ENCODE measurements at regions not wholly inside any gene's neighbourhood (a gene's known extent, or its start where the extent isn't known, plus 50 kb on each side); places are given as distances from the start of the nearest gene placed in this dataset.

DNA sequence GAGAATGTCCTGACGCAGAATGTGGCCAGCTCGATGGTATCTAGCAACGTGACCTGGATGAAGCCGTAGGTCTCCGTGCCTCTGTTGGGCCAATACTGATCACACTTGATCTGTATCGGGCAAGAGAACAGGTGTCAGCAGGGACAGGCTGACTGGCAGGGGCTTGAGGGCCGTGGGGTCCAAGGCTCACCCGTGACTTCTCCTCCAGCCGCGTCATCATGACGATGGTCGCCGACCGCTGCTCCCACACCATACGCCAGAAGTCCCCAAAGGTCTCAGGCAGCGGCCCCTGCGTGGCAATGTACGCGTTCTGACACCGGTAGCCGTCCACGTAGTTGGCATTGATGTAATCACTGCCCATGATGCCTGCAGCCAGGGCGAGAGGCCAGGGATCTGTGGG lies 126.2 kb downstream of the PTPRS start:
- no peak overlapping the region for H3K4me2 ChIP-seq (ENCODE audit: low read length)
- no peak overlapping the region for H3K9ac ChIP-seq (ENCODE audit: low read length)
- TF ChIP-seq, protein P1, sequence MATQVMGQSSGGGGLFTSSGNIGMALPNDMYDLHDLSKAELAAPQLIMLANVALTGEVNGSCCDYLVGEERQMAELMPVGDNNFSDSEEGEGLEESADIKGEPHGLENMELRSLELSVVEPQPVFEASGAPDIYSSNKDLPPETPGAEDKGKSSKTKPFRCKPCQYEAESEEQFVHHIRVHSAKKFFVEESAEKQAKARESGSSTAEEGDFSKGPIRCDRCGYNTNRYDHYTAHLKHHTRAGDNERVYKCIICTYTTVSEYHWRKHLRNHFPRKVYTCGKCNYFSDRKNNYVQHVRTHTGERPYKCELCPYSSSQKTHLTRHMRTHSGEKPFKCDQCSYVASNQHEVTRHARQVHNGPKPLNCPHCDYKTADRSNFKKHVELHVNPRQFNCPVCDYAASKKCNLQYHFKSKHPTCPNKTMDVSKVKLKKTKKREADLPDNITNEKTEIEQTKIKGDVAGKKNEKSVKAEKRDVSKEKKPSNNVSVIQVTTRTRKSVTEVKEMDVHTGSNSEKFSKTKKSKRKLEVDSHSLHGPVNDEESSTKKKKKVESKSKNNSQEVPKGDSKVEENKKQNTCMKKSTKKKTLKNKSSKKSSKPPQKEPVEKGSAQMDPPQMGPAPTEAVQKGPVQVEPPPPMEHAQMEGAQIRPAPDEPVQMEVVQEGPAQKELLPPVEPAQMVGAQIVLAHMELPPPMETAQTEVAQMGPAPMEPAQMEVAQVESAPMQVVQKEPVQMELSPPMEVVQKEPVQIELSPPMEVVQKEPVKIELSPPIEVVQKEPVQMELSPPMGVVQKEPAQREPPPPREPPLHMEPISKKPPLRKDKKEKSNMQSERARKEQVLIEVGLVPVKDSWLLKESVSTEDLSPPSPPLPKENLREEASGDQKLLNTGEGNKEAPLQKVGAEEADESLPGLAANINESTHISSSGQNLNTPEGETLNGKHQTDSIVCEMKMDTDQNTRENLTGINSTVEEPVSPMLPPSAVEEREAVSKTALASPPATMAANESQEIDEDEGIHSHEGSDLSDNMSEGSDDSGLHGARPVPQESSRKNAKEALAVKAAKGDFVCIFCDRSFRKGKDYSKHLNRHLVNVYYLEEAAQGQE (IDR thresholded peaks at IDR 0.05; ENCODE audit: borderline replicate concordance), result no peak
- TF ChIP-seq, protein P2, sequence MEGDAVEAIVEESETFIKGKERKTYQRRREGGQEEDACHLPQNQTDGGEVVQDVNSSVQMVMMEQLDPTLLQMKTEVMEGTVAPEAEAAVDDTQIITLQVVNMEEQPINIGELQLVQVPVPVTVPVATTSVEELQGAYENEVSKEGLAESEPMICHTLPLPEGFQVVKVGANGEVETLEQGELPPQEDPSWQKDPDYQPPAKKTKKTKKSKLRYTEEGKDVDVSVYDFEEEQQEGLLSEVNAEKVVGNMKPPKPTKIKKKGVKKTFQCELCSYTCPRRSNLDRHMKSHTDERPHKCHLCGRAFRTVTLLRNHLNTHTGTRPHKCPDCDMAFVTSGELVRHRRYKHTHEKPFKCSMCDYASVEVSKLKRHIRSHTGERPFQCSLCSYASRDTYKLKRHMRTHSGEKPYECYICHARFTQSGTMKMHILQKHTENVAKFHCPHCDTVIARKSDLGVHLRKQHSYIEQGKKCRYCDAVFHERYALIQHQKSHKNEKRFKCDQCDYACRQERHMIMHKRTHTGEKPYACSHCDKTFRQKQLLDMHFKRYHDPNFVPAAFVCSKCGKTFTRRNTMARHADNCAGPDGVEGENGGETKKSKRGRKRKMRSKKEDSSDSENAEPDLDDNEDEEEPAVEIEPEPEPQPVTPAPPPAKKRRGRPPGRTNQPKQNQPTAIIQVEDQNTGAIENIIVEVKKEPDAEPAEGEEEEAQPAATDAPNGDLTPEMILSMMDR (IDR thresholded peaks at IDR 0.05; ENCODE audit: poor library complexity, severe bottlenecking), result no peak
- TF ChIP-seq TAF1 (IDR thresholded peaks at IDR 0.05; ENCODE audit: low read depth) (no peak), POLR2AphosphoS5 (IDR thresholded peaks at IDR 0.05) (no peak), EZH2 (IDR thresholded peaks at IDR 0.05; ENCODE audit: borderline replicate concordance, insufficient read depth, low read length, poor library complexity, severe bottlenecking) (no peak), SMC3 (conservative IDR thresholded peaks at IDR 0.05; ENCODE audit: poor library complexity) (no peak), RAD21 (conservative IDR thresholded peaks at IDR 0.05) (no peak), MXI1 (conservative IDR thresholded peaks at IDR 0.05; ENCODE audit: poor library complexity, severe bottlenecking) (no peak), EP300 (conservative IDR thresholded peaks at IDR 0.05; ENCODE audit: poor library complexity, severe bottlenecking) (no peak)
- H3K27ac ChIP-seq (ENCODE audit: low read length), result no peak overlapping the region
- no peaks in the 10 kb centered on the region for H3K9me2 ChIP-seq (ENCODE audit: insufficient read depth, low read length)
- H3K27me3 ChIP-seq (ENCODE audit: insufficient read depth, low read depth, low read length), result no peaks in the 10 kb centered on the region
- H4K20me1 ChIP-seq (ENCODE audit: insufficient read depth), result no peaks in the 10 kb centered on the region
- H3K36me3 ChIP-seq (ENCODE audit: insufficient read depth, low read length), result peaks cover 71% of the 10 kb centered on the region
- H3K9me3 ChIP-seq (ENCODE audit: low read length), result no peaks in the 10 kb centered on the region
- no peak overlapping the region for H3K4me3 ChIP-seq (ENCODE audit: low read length)
- H3K79me2 ChIP-seq (replicated peaks; ENCODE audit: insufficient read depth, low read length), result no peaks in the 10 kb centered on the region
- H2AFZ ChIP-seq (ENCODE audit: low read depth, low read length), result no peak overlapping the region
- no peaks in the 10 kb centered on the region for H3F3A ChIP-seq (ENCODE audit: insufficient read depth, low read length, poor library complexity, severe bottlenecking)

DNA sequence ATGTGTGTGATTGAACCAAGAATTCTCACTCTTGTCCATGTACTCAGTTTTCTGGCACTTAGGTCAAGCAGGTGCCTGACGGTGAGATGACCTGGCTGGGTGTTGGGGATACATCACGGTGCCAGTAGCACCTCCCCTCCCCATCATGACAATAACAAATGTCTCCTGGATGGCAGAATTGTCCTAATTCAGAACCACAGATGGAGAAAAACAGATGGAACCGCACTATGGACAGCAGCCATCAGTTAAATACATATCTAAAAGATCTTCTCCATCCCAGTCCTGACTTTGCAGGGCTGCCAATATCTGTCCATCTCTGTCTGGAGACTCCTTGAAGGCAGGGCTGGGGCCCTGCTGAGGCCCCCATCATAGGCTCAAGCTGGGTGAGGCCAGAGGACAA lies 126.9 kb downstream of the PTPRS start:
- Histone ChIP-seq H2AFZ (ENCODE audit: low read depth, low read length) (no peak overlapping the region), H3K9ac (ENCODE audit: low read length) (no peak overlapping the region), H3K27ac (ENCODE audit: low read length) (no peak overlapping the region), H3K4me3 (ENCODE audit: low read length) (no peak overlapping the region), H3K9me3 (ENCODE audit: low read length) (no peaks in the 10 kb centered on the region), H3K9me2 (ENCODE audit: insufficient read depth, low read length) (no peaks in the 10 kb centered on the region), H3K4me2 (ENCODE audit: low read length) (no peak overlapping the region), H4K20me1 (ENCODE audit: insufficient read depth) (no peaks in the 10 kb centered on the region), H3K79me2 (replicated peaks; ENCODE audit: insufficient read depth, low read length) (no peaks in the 10 kb centered on the region), H3K27me3 (ENCODE audit: insufficient read depth, low read depth, low read length) (no peaks in the 10 kb centered on the region), H3K36me3 (ENCODE audit: insufficient read depth, low read length) (peaks cover 64% of the 10 kb centered on the region), H3F3A (ENCODE audit: insufficient read depth, low read length, poor library complexity, severe bottlenecking) (no peaks in the 10 kb centered on the region)
- TF ChIP-seq, protein P2 (IDR thresholded peaks at IDR 0.05; ENCODE audit: poor library complexity, severe bottlenecking), result no peak
- TF ChIP-seq POLR2AphosphoS5 (IDR thresholded peaks at IDR 0.05) (no peak), RAD21 (conservative IDR thresholded peaks at IDR 0.05) (no peak), SMC3 (conservative IDR thresholded peaks at IDR 0.05; ENCODE audit: poor library complexity) (no peak), EP300 (conservative IDR thresholded peaks at IDR 0.05; ENCODE audit: poor library complexity, severe bottlenecking) (no peak), MXI1 (conservative IDR thresholded peaks at IDR 0.05; ENCODE audit: poor library complexity, severe bottlenecking) (no peak), EZH2 (IDR thresholded peaks at IDR 0.05; ENCODE audit: borderline replicate concordance, insufficient read depth, low read length, poor library complexity, severe bottlenecking) (no peak)
- TF ChIP-seq, protein P1 (IDR thresholded peaks at IDR 0.05; ENCODE audit: borderline replicate concordance), result no peak
